Esophagus squamous epithelium (tissue), 4 donors: ENCODE measurements at regions not wholly inside any gene's neighbourhood (a gene's known extent, or its start where the extent isn't known, plus 50 kb on each side); places are given as distances from the start of the nearest gene placed in this dataset.

Source experiments
- POLR2A ChIP-seq, 4 donors: fragments of 450-650 bp; IDR thresholded peaks; one replicate each; pipeline ENCODE4 v1.6.1; 2017; ENCODE audit warnings: antibody characterized with exemption in 4 of 4, mild to moderate bottlenecking in 4 of 4, moderate library complexity in 3 of 4
- TF ChIP-seq, protein P1 (sequence below), 6 experiments: fragments of 450-650 bp in 4 of 6; fragments of 200-600 bp in 2 of 6; sonication (generic) in 2 of 6; IDR thresholded peaks; one replicate each; pipeline ENCODE4 v1.5.1; 2016 to 2019; ENCODE audit warnings: antibody characterized with exemption in 6 of 6, mild to moderate bottlenecking in 4 of 6, moderate library complexity in 4 of 6

GRCh38 chr1:191520345-191520744 is 637.9 kb upstream of the RGS18 start:
- no peak for TF ChIP-seq POLR2A (IDR thresholded peaks at IDR 0.05)
- TF ChIP-seq, protein P1, sequence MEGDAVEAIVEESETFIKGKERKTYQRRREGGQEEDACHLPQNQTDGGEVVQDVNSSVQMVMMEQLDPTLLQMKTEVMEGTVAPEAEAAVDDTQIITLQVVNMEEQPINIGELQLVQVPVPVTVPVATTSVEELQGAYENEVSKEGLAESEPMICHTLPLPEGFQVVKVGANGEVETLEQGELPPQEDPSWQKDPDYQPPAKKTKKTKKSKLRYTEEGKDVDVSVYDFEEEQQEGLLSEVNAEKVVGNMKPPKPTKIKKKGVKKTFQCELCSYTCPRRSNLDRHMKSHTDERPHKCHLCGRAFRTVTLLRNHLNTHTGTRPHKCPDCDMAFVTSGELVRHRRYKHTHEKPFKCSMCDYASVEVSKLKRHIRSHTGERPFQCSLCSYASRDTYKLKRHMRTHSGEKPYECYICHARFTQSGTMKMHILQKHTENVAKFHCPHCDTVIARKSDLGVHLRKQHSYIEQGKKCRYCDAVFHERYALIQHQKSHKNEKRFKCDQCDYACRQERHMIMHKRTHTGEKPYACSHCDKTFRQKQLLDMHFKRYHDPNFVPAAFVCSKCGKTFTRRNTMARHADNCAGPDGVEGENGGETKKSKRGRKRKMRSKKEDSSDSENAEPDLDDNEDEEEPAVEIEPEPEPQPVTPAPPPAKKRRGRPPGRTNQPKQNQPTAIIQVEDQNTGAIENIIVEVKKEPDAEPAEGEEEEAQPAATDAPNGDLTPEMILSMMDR (IDR thresholded peaks at IDR 0.05), result no peak
